ENCODE measurements at regions not wholly inside any gene's neighbourhood (a gene's known extent, or its start where the extent isn't known, plus 50 kb on each side); places are given as distances from the start of the nearest gene placed in this dataset.

DNA sequence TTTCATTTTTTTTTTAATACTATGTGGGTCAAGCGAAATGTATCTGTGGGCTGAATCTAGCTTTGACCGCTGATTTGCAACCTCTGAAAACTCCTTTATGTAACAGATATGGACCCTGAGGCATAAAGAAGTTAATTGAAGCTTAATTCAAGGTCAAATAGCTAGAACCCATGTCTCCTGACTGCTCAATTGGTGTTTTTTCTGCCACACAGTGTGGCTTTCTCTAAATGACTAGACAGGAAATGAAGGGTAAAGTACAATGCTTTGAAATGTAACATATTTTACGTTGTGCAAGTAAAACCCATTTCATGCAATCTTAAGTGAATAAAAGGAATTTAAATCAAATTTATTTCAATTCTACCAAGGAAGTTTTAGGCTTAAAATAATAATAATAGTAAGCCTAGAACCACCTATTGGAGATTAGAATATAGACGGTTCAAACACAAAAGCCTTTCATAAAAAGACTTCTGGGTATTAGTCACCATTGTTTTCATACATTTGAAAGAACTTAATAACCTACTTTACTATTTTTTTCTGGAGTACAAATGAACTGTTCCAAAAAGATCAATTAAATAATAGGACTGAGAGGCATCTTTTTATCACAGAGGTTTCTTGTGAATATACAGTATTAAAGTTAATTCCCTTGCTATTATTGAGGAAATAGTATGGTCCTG lies 279.8 kb downstream of the EPHA7 start:
- no peak for TF ChIP-seq POLR2A (IDR thresholded peaks at IDR 0.05)
- TF ChIP-seq, protein P1, sequence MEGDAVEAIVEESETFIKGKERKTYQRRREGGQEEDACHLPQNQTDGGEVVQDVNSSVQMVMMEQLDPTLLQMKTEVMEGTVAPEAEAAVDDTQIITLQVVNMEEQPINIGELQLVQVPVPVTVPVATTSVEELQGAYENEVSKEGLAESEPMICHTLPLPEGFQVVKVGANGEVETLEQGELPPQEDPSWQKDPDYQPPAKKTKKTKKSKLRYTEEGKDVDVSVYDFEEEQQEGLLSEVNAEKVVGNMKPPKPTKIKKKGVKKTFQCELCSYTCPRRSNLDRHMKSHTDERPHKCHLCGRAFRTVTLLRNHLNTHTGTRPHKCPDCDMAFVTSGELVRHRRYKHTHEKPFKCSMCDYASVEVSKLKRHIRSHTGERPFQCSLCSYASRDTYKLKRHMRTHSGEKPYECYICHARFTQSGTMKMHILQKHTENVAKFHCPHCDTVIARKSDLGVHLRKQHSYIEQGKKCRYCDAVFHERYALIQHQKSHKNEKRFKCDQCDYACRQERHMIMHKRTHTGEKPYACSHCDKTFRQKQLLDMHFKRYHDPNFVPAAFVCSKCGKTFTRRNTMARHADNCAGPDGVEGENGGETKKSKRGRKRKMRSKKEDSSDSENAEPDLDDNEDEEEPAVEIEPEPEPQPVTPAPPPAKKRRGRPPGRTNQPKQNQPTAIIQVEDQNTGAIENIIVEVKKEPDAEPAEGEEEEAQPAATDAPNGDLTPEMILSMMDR (IDR thresholded peaks at IDR 0.05), result no peak

Measured in breast epithelium (tissue), 3 donors.